ENCODE measurements at regions not wholly inside any gene's neighbourhood (a gene's known extent, or its start where the extent isn't known, plus 50 kb on each side); places are given as distances from the start of the nearest gene placed in this dataset.

- H3K4me1 ChIP-seq, result no peaks in the 10 kb centered on the region
- no peak for TF ChIP-seq CTCF (IDR thresholded peaks at IDR 0.05; ENCODE audit: insufficient read depth in 1 of 2, low read depth in 1 of 2, low read length in 1 of 2, severe bottlenecking in 1 of 2, unreplicated experiment in 1 of 2)
- no TSS peak for BruUV-seq (replicated peaks)
- CTCF ChIA-PET, result no interaction called here
- POLR2A ChIA-PET, result no interaction called here
- Mint-ChIP-seq H3K27ac (ENCODE audit: unreplicated experiment) (no peak overlapping the region), H3K4me1 (ENCODE audit: low read depth, unreplicated experiment) (no peaks in the 10 kb centered on the region), H3K36me3 (ENCODE audit: insufficient read depth, unreplicated experiment) (no peaks in the 10 kb centered on the region), H3K27me3 (ENCODE audit: insufficient read depth, unreplicated experiment) (no peaks in the 10 kb centered on the region), H3K9me3 (ENCODE audit: unreplicated experiment) (no peaks in the 10 kb centered on the region), H3K4me3 (ENCODE audit: unreplicated experiment) (no peak overlapping the region)
- intact Hi-C loops (cut with micrococcal nuclease; ENCODE audit: unreplicated experiment), result no loop called here
- no peak for DNase-seq
- no peaks in the 10 kb centered on the region for H3K27me3 ChIP-seq (replicated peaks; ENCODE audit: control insufficient read depth, insufficient read depth, low read length)
- H3K36me3 ChIP-seq (ENCODE audit: control insufficient read depth, insufficient read depth, low read length), result no peaks in the 10 kb centered on the region
- H3K9me3 ChIP-seq, result no peaks in the 10 kb centered on the region
- no peak overlapping the region for H3K4me3 ChIP-seq (ENCODE audit: low read depth, low read length)
Observed at GRCh38 chr7:82534684-82535083, 91.1 kb upstream of the CACNA2D1 start.

GRCh38 chr7:82530361-82530760 is 86.8 kb upstream of the CACNA2D1 start:
- Mint-ChIP-seq H3K27ac (ENCODE audit: unreplicated experiment) (no peak overlapping the region), H3K4me1 (ENCODE audit: low read depth, unreplicated experiment) (no peaks in the 10 kb centered on the region), H3K27me3 (ENCODE audit: insufficient read depth, unreplicated experiment) (no peaks in the 10 kb centered on the region), H3K4me3 (ENCODE audit: unreplicated experiment) (no peak overlapping the region), H3K36me3 (ENCODE audit: insufficient read depth, unreplicated experiment) (no peaks in the 10 kb centered on the region), H3K9me3 (ENCODE audit: unreplicated experiment) (no peaks in the 10 kb centered on the region)
- Histone ChIP-seq H3K36me3 (ENCODE audit: control insufficient read depth, insufficient read depth, low read length) (no peaks in the 10 kb centered on the region), H3K4me1 (no peaks in the 10 kb centered on the region), H3K9me3 (no peaks in the 10 kb centered on the region), H3K27me3 (replicated peaks; ENCODE audit: control insufficient read depth, insufficient read depth, low read length) (no peaks in the 10 kb centered on the region), H3K4me3 (ENCODE audit: low read depth, low read length) (no peak overlapping the region)
- intact Hi-C loops (cut with micrococcal nuclease; ENCODE audit: unreplicated experiment), result no loop called here
- ChIA-PET POLR2A (no interaction called here), CTCF (no interaction called here)
- TF ChIP-seq CTCF (IDR thresholded peaks at IDR 0.05; ENCODE audit: insufficient read depth in 1 of 2, low read depth in 1 of 2, low read length in 1 of 2, severe bottlenecking in 1 of 2, unreplicated experiment in 1 of 2), result no peak
- no TSS peak for BruUV-seq (replicated peaks)
- DNase-seq, result no peak

GRCh38 chr7:82528577-82529310 is 85.2 kb upstream of the CACNA2D1 start:
- no peak overlapping the region for H3K4me3 Mint-ChIP-seq (ENCODE audit: unreplicated experiment)
- no peaks in the 10 kb centered on the region for H3K4me1 Mint-ChIP-seq (ENCODE audit: low read depth, unreplicated experiment)
- BruUV-seq (replicated peaks), result no TSS peak
- ChIA-PET CTCF (no interaction called here), POLR2A (no interaction called here)
- no peak for DNase-seq
- peaks cover 3% of the 10 kb centered on the region for H3K27me3 Mint-ChIP-seq (ENCODE audit: insufficient read depth, unreplicated experiment)
- H3K36me3 ChIP-seq (ENCODE audit: control insufficient read depth, insufficient read depth, low read length), result no peaks in the 10 kb centered on the region
- H3K4me1 ChIP-seq, result no peaks in the 10 kb centered on the region
- no peak overlapping the region for H3K4me3 ChIP-seq (ENCODE audit: low read depth, low read length)
- no peaks in the 10 kb centered on the region for H3K9me3 Mint-ChIP-seq (ENCODE audit: unreplicated experiment)
- no peak overlapping the region for H3K27ac Mint-ChIP-seq (ENCODE audit: unreplicated experiment)
- intact Hi-C loops (cut with micrococcal nuclease; ENCODE audit: unreplicated experiment), result no loop called here
- TF ChIP-seq CTCF (IDR thresholded peaks at IDR 0.05; ENCODE audit: insufficient read depth in 1 of 2, low read depth in 1 of 2, low read length in 1 of 2, severe bottlenecking in 1 of 2, unreplicated experiment in 1 of 2), result no peak
- H3K27me3 ChIP-seq (replicated peaks; ENCODE audit: control insufficient read depth, insufficient read depth, low read length), result no peaks in the 10 kb centered on the region
- H3K9me3 ChIP-seq, result no peaks in the 10 kb centered on the region
- no peaks in the 10 kb centered on the region for H3K36me3 Mint-ChIP-seq (ENCODE audit: insufficient read depth, unreplicated experiment)

All from Caco-2 (cell line).